Astrocyte of the spinal cord (primary cell): ENCODE measurements at regions not wholly inside any gene's neighbourhood (a gene's known extent, or its start where the extent isn't known, plus 50 kb on each side); places are given as distances from the start of the nearest gene placed in this dataset.

ENCODE experiments used
- DNase-seq: peaks from one replicate; pipeline ENCODE4 v3.0.0; 2011; ENCODE audit warnings: low read depth, low spot score
- H3K4me3 ChIP-seq: 2 replicates; pipeline ENCODE4 v1.5.1; 2011; ENCODE audit warnings: low read depth, mild to moderate bottlenecking, low read length, moderate library complexity
- CTCF ChIP-seq: IDR thresholded peaks from 2 replicates; pipeline ENCODE4 v1.5.1; 2012; ENCODE audit warnings: low read depth, mild to moderate bottlenecking, low read length, inconsistent platforms
- in situ Hi-C: cut with HindIII; loops from 2 replicates; pipeline ENCODE4 v1.10.0; 2017; ENCODE audit warnings: low sequenced_read_pairs

- TF ChIP-seq CTCF: no peak
- in situ Hi-C loops: no loop called here
- no peak for DNase-seq
- H3K4me3 ChIP-seq: no peak overlapping the region
These were observed 174.9 kb upstream of the LINGO1 start for GRCh38 chr15:77807611-77808010.

GRCh38 chr15:77807115-77807514 is 174.4 kb upstream of the LINGO1 start:
- no peak overlapping the region for H3K4me3 ChIP-seq
- no peak for TF ChIP-seq CTCF
- in situ Hi-C loops: no loop called here
- no peak for DNase-seq

GRCh38 chr15:77804210-77804609 is 171.5 kb upstream of the LINGO1 start:
- no peak for DNase-seq
- H3K4me3 ChIP-seq: no peak overlapping the region
- in situ Hi-C loops: no loop called here
- TF ChIP-seq CTCF: no peak

GRCh38 chr15:77803487-77803886 is 170.8 kb upstream of the LINGO1 start:
- no peak for DNase-seq
- no peak overlapping the region for H3K4me3 ChIP-seq
- in situ Hi-C loops: no loop called here
- no peak for TF ChIP-seq CTCF

- no peak overlapping the region for H3K4me3 ChIP-seq
- TF ChIP-seq CTCF: no peak
- DNase-seq: no peak
- in situ Hi-C loops: no loop called here
These were observed 167.6 kb upstream of the LINGO1 start for GRCh38 chr15:77800305-77800704.

GRCh38 chr15:77798847-77799246 is 166.1 kb upstream of the LINGO1 start:
- no peak for TF ChIP-seq CTCF
- in situ Hi-C loops: no loop called here
- H3K4me3 ChIP-seq: no peak overlapping the region
- no peak for DNase-seq
